ENCODE measurements at regions not wholly inside any gene's neighbourhood (a gene's known extent, or its start where the extent isn't known, plus 50 kb on each side); places are given as distances from the start of the nearest gene placed in this dataset.
"Not testable (repeated sequence)": the region's sequence is repeated elsewhere in the genome, so short reads cannot be mapped to it uniquely, and the experiment has no call there.

GRCh38 chr16:16561532-16561931 is 182.6 kb downstream of the NPIPA7 start:
- not testable (repeated sequence) for DNase-seq (ENCODE audit: low spot score)

GRCh38 chr16:16563962-16564361 is 185.0 kb downstream of the NPIPA7 start:
- DNase-seq (ENCODE audit: low spot score): not testable (repeated sequence)

- DNase-seq (ENCODE audit: low spot score): not testable (repeated sequence)
Observed at GRCh38 chr16:16565326-16565725, 186.4 kb downstream of the NPIPA7 start.

- not testable (repeated sequence) for DNase-seq (ENCODE audit: low spot score)
Observed at GRCh38 chr16:16570055-16570454, 191.1 kb downstream of the NPIPA7 start.

GRCh38 chr16:16570874-16571273 is 191.9 kb downstream of the NPIPA7 start:
- not testable (repeated sequence) for DNase-seq (ENCODE audit: low spot score)

GRCh38 chr16:16572130-16572774 is 193.3 kb downstream of the NPIPA7 start:
- not testable (repeated sequence) for DNase-seq (ENCODE audit: low spot score)

GRCh38 chr16:16577062-16577461 is 198.1 kb downstream of the NPIPA7 start:
- not testable (repeated sequence) for DNase-seq (ENCODE audit: low spot score)

GRCh38 chr16:16578701-16579100 is 199.8 kb downstream of the NPIPA7 start:
- DNase-seq (ENCODE audit: low spot score): no peak

- not testable (repeated sequence) for DNase-seq (ENCODE audit: low spot score)
Observed at GRCh38 chr16:16582916-16583315, 204.0 kb downstream of the NPIPA7 start.

- not testable (repeated sequence) for DNase-seq (ENCODE audit: low spot score)
Observed at GRCh38 chr16:16586073-16586651, 207.2 kb downstream of the NPIPA7 start.

- DNase-seq (ENCODE audit: low spot score): not testable (repeated sequence)
Observed at GRCh38 chr16:16586969-16587368, 208.0 kb downstream of the NPIPA7 start.

- DNase-seq (ENCODE audit: low spot score): not testable (repeated sequence)
Observed at GRCh38 chr16:16588436-16588835, 209.5 kb downstream of the NPIPA7 start.

- DNase-seq (ENCODE audit: low spot score): not testable (repeated sequence)
Observed at GRCh38 chr16:16590654-16591318, 211.8 kb downstream of the NPIPA7 start.

- DNase-seq (ENCODE audit: low spot score): not testable (repeated sequence)
Observed at GRCh38 chr16:16593156-16593863, 214.4 kb downstream of the NPIPA7 start.

- not testable (repeated sequence) for DNase-seq (ENCODE audit: low spot score)
Observed at GRCh38 chr16:16595029-16595718, 216.2 kb downstream of the NPIPA7 start.

GRCh38 chr16:16601239-16601638 is 222.3 kb downstream of the NPIPA7 start:
- not testable (repeated sequence) for DNase-seq (ENCODE audit: low spot score)

- not testable (repeated sequence) for DNase-seq (ENCODE audit: low spot score)
Observed at GRCh38 chr16:16607401-16608082, 228.6 kb downstream of the NPIPA7 start.

- not testable (repeated sequence) for DNase-seq (ENCODE audit: low spot score)
Observed at GRCh38 chr16:16609627-16610026, 230.7 kb downstream of the NPIPA7 start.

- not testable (repeated sequence) for DNase-seq (ENCODE audit: low spot score)
Observed at GRCh38 chr16:16610389-16610967, 231.5 kb downstream of the NPIPA7 start.

GRCh38 chr16:16613212-16613611 is 234.3 kb downstream of the NPIPA7 start:
- DNase-seq (ENCODE audit: low spot score): not testable (repeated sequence)

- not testable (repeated sequence) for DNase-seq (ENCODE audit: low spot score)
Observed at GRCh38 chr16:16614484-16614883, 235.5 kb downstream of the NPIPA7 start.

All from hepatic stellate cell (primary cell).